Tibial nerve (tissue), 4 donors: ENCODE measurements at regions not wholly inside any gene's neighbourhood (a gene's known extent, or its start where the extent isn't known, plus 50 kb on each side); places are given as distances from the start of the nearest gene placed in this dataset.

Experiments used
- DNase-seq, 2 donors: peaks; one replicate each; pipeline ENCODE4 v3.0.0-alpha.2; 2019; ENCODE audit warnings: low spot score in 2 of 2
- H3K27ac ChIP-seq, 4 donors: fragments of 200-600 bp; sonication (generic) in 3 of 4; one replicate each; pipeline ENCODE4 v1.5.1; 2017 to 2019; ENCODE audit warnings: mild to moderate bottlenecking in 1 of 4
- H3K27me3 ChIP-seq, 2 donors: fragments of 200-600 bp; sonication (generic) in 1 of 2; one replicate each; pipeline versions ENCODE4 v1.5.1 to v1.6.0; 2017 to 2019
- H3K36me3 ChIP-seq, 3 donors: fragments of 200-600 bp; sonication (generic); one replicate each; pipeline ENCODE4 v1.5.1; 2018 to 2019
- H3K4me1 ChIP-seq, 4 donors: fragments of 200-600 bp; sonication (generic) in 3 of 4; one replicate each; pipeline ENCODE4 v1.5.1; 2017 to 2019
- H3K4me3 ChIP-seq, 4 donors: fragments of 200-600 bp; sonication (generic) in 3 of 4; one replicate each; pipeline ENCODE4 v1.5.1; 2017 to 2019; ENCODE audit warnings: mild to moderate bottlenecking in 1 of 4, moderate library complexity in 1 of 4
- H3K9me3 ChIP-seq, 4 donors: fragments of 200-600 bp; sonication (generic) in 3 of 4; one replicate each; pipeline ENCODE4 v1.5.1; 2017 to 2019
- CTCF ChIP-seq, 5 experiments: fragments of 200-600 bp in 3 of 5; fragments of 450-650 bp in 2 of 5; sonication (generic) in 3 of 5; IDR thresholded peaks; one replicate each; pipeline ENCODE4 v1.5.1; 2016 to 2019; ENCODE audit warnings: antibody characterized with exemption in 5 of 5, mild to moderate bottlenecking in 3 of 5, moderate library complexity in 2 of 5
- EP300 ChIP-seq, 2 donors: sonication (generic); formaldehyde crosslinking; IDR thresholded peaks; one replicate each; pipeline ENCODE4 v1.6.1; 2017; ENCODE audit warnings: antibody characterized with exemption in 2 of 2, mild to moderate bottlenecking in 1 of 2
- POLR2A ChIP-seq, 2 donors: fragments of 450-650 bp; IDR thresholded peaks; one replicate each; pipeline ENCODE4 v1.6.1; 2017; ENCODE audit warnings: antibody characterized with exemption in 2 of 2, mild to moderate bottlenecking in 2 of 2, moderate library complexity in 2 of 2
- WGBS, 2 donors: methylation state at CpG; one replicate each; pipeline ENCODE4 v1.1.5; 2018; 5-methylcytosine and 5-hydroxymethylcytosine counted together

GRCh38 chr2:238966072-238966937 lies 118.4 kb downstream of the TWIST2 start:
- no peak for DNase-seq
- no peak overlapping the region for H3K27ac ChIP-seq
- WGBS, 2 donors = 91 to 92% methylated on average over 46 of the region's 46 CpGs
- no peak overlapping the region for H3K4me3 ChIP-seq
- TF ChIP-seq EP300 (IDR thresholded peaks at IDR 0.05) = no peak
- TF ChIP-seq POLR2A (IDR thresholded peaks at IDR 0.05) = no peak
- TF ChIP-seq CTCF (IDR thresholded peaks at IDR 0.05) = no peak
- H3K36me3 ChIP-seq = no peaks in the 10 kb centered on the region
- H3K9me3 ChIP-seq = no peaks in the 10 kb centered on the region
- H3K4me1 ChIP-seq = peaks cover 0 to 6% (median 0%) of the 10 kb centered on the region in 4 donors
- H3K27me3 ChIP-seq = no peaks in the 10 kb centered on the region

- Histone ChIP-seq H3K4me3 (no peak overlapping the region), H3K27me3 (no peaks in the 10 kb centered on the region), H3K36me3 (no peaks in the 10 kb centered on the region), H3K4me1 (peaks cover 0 to 6% (median 0%) of the 10 kb centered on the region in 4 donors), H3K27ac (no peak overlapping the region), H3K9me3 (no peaks in the 10 kb centered on the region)
- 81% methylated on average over 43 of the region's 43 CpGs for WGBS, 2 donors
- no peak for DNase-seq
- TF ChIP-seq CTCF (IDR thresholded peaks at IDR 0.05) (no peak), EP300 (IDR thresholded peaks at IDR 0.05) (no peak), POLR2A (IDR thresholded peaks at IDR 0.05) (no peak)
These were observed 119.4 kb downstream of the TWIST2 start for GRCh38 chr2:238967031-238967977.

GRCh38 chr2:238967978-238968360 lies 120.1 kb downstream of the TWIST2 start:
- Histone ChIP-seq H3K36me3 (no peaks in the 10 kb centered on the region), H3K27ac (no peak overlapping the region), H3K4me3 (no peak overlapping the region), H3K9me3 (no peaks in the 10 kb centered on the region), H3K4me1 (peaks cover 0 to 9% (median 0%) of the 10 kb centered on the region in 4 donors), H3K27me3 (no peaks in the 10 kb centered on the region)
- WGBS, 2 donors = 82 to 84% methylated on average over 8 of the region's 8 CpGs
- no peak for DNase-seq
- TF ChIP-seq CTCF (IDR thresholded peaks at IDR 0.05) = no peak
- TF ChIP-seq POLR2A (IDR thresholded peaks at IDR 0.05) = no peak
- no peak for TF ChIP-seq EP300 (IDR thresholded peaks at IDR 0.05)

GRCh38 chr2:238968616-238969384 lies 120.9 kb downstream of the TWIST2 start:
- Histone ChIP-seq H3K36me3 (no peaks in the 10 kb centered on the region), H3K27ac (no peak overlapping the region), H3K4me3 (no peak overlapping the region), H3K9me3 (no peaks in the 10 kb centered on the region), H3K27me3 (no peaks in the 10 kb centered on the region), H3K4me1 (peaks cover 0 to 17% (median 3%) of the 10 kb centered on the region in 4 donors)
- TF ChIP-seq EP300 (IDR thresholded peaks at IDR 0.05) (no peak), POLR2A (IDR thresholded peaks at IDR 0.05) (no peak), CTCF (IDR thresholded peaks at IDR 0.05) (no peak)
- no peak for DNase-seq
- 61 to 67% methylated on average over 16 to 17 of the region's 18 CpGs for WGBS, 2 donors
